ENCODE measurements at regions not wholly inside any gene's neighbourhood (a gene's known extent, or its start where the extent isn't known, plus 50 kb on each side); places are given as distances from the start of the nearest gene placed in this dataset.

GRCh38 chr16:61382435-61382834 is 653.8 kb downstream of the CDH8 start:
- Histone ChIP-seq H3K4me1 (ENCODE audit: control insufficient read depth, low read depth, low read length) (no peaks in the 10 kb centered on the region), H3K27me3 (ENCODE audit: control insufficient read depth, insufficient read depth, low read length) (no peaks in the 10 kb centered on the region), H3K36me3 (ENCODE audit: control insufficient read depth, low read depth, low read length) (no peaks in the 10 kb centered on the region), H3K27ac (ENCODE audit: low read length) (no peak overlapping the region), H3K9me3 (ENCODE audit: control insufficient read depth, low read depth, low read length) (no peaks in the 10 kb centered on the region), H3K9ac (ENCODE audit: low read length) (no peak overlapping the region), H3K4me3 (ENCODE audit: low read length) (no peak overlapping the region)

GRCh38 chr16:61379311-61379710 is 656.9 kb downstream of the CDH8 start:
- no peak overlapping the region for H3K9ac ChIP-seq (ENCODE audit: low read length)
- H3K27me3 ChIP-seq (ENCODE audit: control insufficient read depth, insufficient read depth, low read length), result no peaks in the 10 kb centered on the region
- no peak overlapping the region for H3K27ac ChIP-seq (ENCODE audit: low read length)
- H3K4me3 ChIP-seq (ENCODE audit: low read length), result no peak overlapping the region
- no peaks in the 10 kb centered on the region for H3K9me3 ChIP-seq (ENCODE audit: control insufficient read depth, low read depth, low read length)
- H3K36me3 ChIP-seq (ENCODE audit: control insufficient read depth, low read depth, low read length), result no peaks in the 10 kb centered on the region
- H3K4me1 ChIP-seq (ENCODE audit: control insufficient read depth, low read depth, low read length), result no peaks in the 10 kb centered on the region

- Histone ChIP-seq H3K9me3 (ENCODE audit: control insufficient read depth, low read depth, low read length) (no peaks in the 10 kb centered on the region), H3K4me1 (ENCODE audit: control insufficient read depth, low read depth, low read length) (no peaks in the 10 kb centered on the region), H3K36me3 (ENCODE audit: control insufficient read depth, low read depth, low read length) (no peaks in the 10 kb centered on the region), H3K27me3 (ENCODE audit: control insufficient read depth, insufficient read depth, low read length) (no peaks in the 10 kb centered on the region), H3K27ac (ENCODE audit: low read length) (no peak overlapping the region), H3K4me3 (ENCODE audit: low read length) (no peak overlapping the region), H3K9ac (ENCODE audit: low read length) (no peak overlapping the region)
Observed at GRCh38 chr16:61374071-61374470, 662.2 kb downstream of the CDH8 start.

- Histone ChIP-seq H3K9ac (ENCODE audit: low read length) (no peak overlapping the region), H3K36me3 (ENCODE audit: control insufficient read depth, low read depth, low read length) (no peaks in the 10 kb centered on the region), H3K9me3 (ENCODE audit: control insufficient read depth, low read depth, low read length) (no peaks in the 10 kb centered on the region), H3K4me1 (ENCODE audit: control insufficient read depth, low read depth, low read length) (no peaks in the 10 kb centered on the region), H3K27ac (ENCODE audit: low read length) (no peak overlapping the region), H3K4me3 (ENCODE audit: low read length) (no peak overlapping the region), H3K27me3 (ENCODE audit: control insufficient read depth, insufficient read depth, low read length) (no peaks in the 10 kb centered on the region)
Observed at GRCh38 chr16:61371881-61372280, 664.4 kb downstream of the CDH8 start.

GRCh38 chr16:61371388-61371787 is 664.9 kb downstream of the CDH8 start:
- Histone ChIP-seq H3K27me3 (ENCODE audit: control insufficient read depth, insufficient read depth, low read length) (no peaks in the 10 kb centered on the region), H3K4me3 (ENCODE audit: low read length) (no peak overlapping the region), H3K36me3 (ENCODE audit: control insufficient read depth, low read depth, low read length) (no peaks in the 10 kb centered on the region), H3K4me1 (ENCODE audit: control insufficient read depth, low read depth, low read length) (no peaks in the 10 kb centered on the region), H3K9ac (ENCODE audit: low read length) (no peak overlapping the region), H3K27ac (ENCODE audit: low read length) (no peak overlapping the region), H3K9me3 (ENCODE audit: control insufficient read depth, low read depth, low read length) (no peaks in the 10 kb centered on the region)

- no peaks in the 10 kb centered on the region for H3K9me3 ChIP-seq (ENCODE audit: control insufficient read depth, low read depth, low read length)
- no peak overlapping the region for H3K27ac ChIP-seq (ENCODE audit: low read length)
- H3K4me3 ChIP-seq (ENCODE audit: low read length), result no peak overlapping the region
- no peaks in the 10 kb centered on the region for H3K4me1 ChIP-seq (ENCODE audit: control insufficient read depth, low read depth, low read length)
- H3K9ac ChIP-seq (ENCODE audit: low read length), result no peak overlapping the region
- H3K27me3 ChIP-seq (ENCODE audit: control insufficient read depth, insufficient read depth, low read length), result no peaks in the 10 kb centered on the region
- H3K36me3 ChIP-seq (ENCODE audit: control insufficient read depth, low read depth, low read length), result no peaks in the 10 kb centered on the region
Observed at GRCh38 chr16:61370564-61370963, 665.7 kb downstream of the CDH8 start.

- H3K4me1 ChIP-seq (ENCODE audit: control insufficient read depth, low read depth, low read length), result no peaks in the 10 kb centered on the region
- no peaks in the 10 kb centered on the region for H3K9me3 ChIP-seq (ENCODE audit: control insufficient read depth, low read depth, low read length)
- H3K27me3 ChIP-seq (ENCODE audit: control insufficient read depth, insufficient read depth, low read length), result no peaks in the 10 kb centered on the region
- no peak overlapping the region for H3K9ac ChIP-seq (ENCODE audit: low read length)
- H3K27ac ChIP-seq (ENCODE audit: low read length), result no peak overlapping the region
- H3K36me3 ChIP-seq (ENCODE audit: control insufficient read depth, low read depth, low read length), result no peaks in the 10 kb centered on the region
- H3K4me3 ChIP-seq (ENCODE audit: low read length), result no peak overlapping the region
Observed at GRCh38 chr16:61366006-61366405, 670.2 kb downstream of the CDH8 start.

GRCh38 chr16:61364990-61365389 is 671.2 kb downstream of the CDH8 start:
- Histone ChIP-seq H3K27me3 (ENCODE audit: control insufficient read depth, insufficient read depth, low read length) (no peaks in the 10 kb centered on the region), H3K4me1 (ENCODE audit: control insufficient read depth, low read depth, low read length) (no peaks in the 10 kb centered on the region), H3K9me3 (ENCODE audit: control insufficient read depth, low read depth, low read length) (no peaks in the 10 kb centered on the region), H3K27ac (ENCODE audit: low read length) (no peak overlapping the region), H3K4me3 (ENCODE audit: low read length) (no peak overlapping the region), H3K36me3 (ENCODE audit: control insufficient read depth, low read depth, low read length) (no peaks in the 10 kb centered on the region), H3K9ac (ENCODE audit: low read length) (no peak overlapping the region)

GRCh38 chr16:61362585-61362984 is 673.7 kb downstream of the CDH8 start:
- Histone ChIP-seq H3K27me3 (ENCODE audit: control insufficient read depth, insufficient read depth, low read length) (no peaks in the 10 kb centered on the region), H3K4me1 (ENCODE audit: control insufficient read depth, low read depth, low read length) (no peaks in the 10 kb centered on the region), H3K4me3 (ENCODE audit: low read length) (no peak overlapping the region), H3K9me3 (ENCODE audit: control insufficient read depth, low read depth, low read length) (no peaks in the 10 kb centered on the region), H3K9ac (ENCODE audit: low read length) (no peak overlapping the region), H3K36me3 (ENCODE audit: control insufficient read depth, low read depth, low read length) (no peaks in the 10 kb centered on the region), H3K27ac (ENCODE audit: low read length) (no peak overlapping the region)

- Histone ChIP-seq H3K27me3 (ENCODE audit: control insufficient read depth, insufficient read depth, low read length) (no peaks in the 10 kb centered on the region), H3K36me3 (ENCODE audit: control insufficient read depth, low read depth, low read length) (no peaks in the 10 kb centered on the region), H3K9ac (ENCODE audit: low read length) (no peak overlapping the region), H3K27ac (ENCODE audit: low read length) (no peak overlapping the region), H3K9me3 (ENCODE audit: control insufficient read depth, low read depth, low read length) (no peaks in the 10 kb centered on the region), H3K4me3 (ENCODE audit: low read length) (no peak overlapping the region), H3K4me1 (ENCODE audit: control insufficient read depth, low read depth, low read length) (no peaks in the 10 kb centered on the region)
Observed at GRCh38 chr16:61344791-61345190, 691.4 kb downstream of the CDH8 start.

GRCh38 chr16:61332461-61332860 is 703.8 kb downstream of the CDH8 start:
- Histone ChIP-seq H3K9ac (ENCODE audit: low read length) (no peak overlapping the region), H3K9me3 (ENCODE audit: control insufficient read depth, low read depth, low read length) (no peaks in the 10 kb centered on the region), H3K4me3 (ENCODE audit: low read length) (no peak overlapping the region), H3K4me1 (ENCODE audit: control insufficient read depth, low read depth, low read length) (no peaks in the 10 kb centered on the region), H3K36me3 (ENCODE audit: control insufficient read depth, low read depth, low read length) (no peaks in the 10 kb centered on the region), H3K27me3 (ENCODE audit: control insufficient read depth, insufficient read depth, low read length) (no peaks in the 10 kb centered on the region), H3K27ac (ENCODE audit: low read length) (no peak overlapping the region)

- H3K4me3 ChIP-seq (ENCODE audit: low read length), result no peak overlapping the region
- H3K27me3 ChIP-seq (ENCODE audit: control insufficient read depth, insufficient read depth, low read length), result no peaks in the 10 kb centered on the region
- no peak overlapping the region for H3K27ac ChIP-seq (ENCODE audit: low read length)
- no peaks in the 10 kb centered on the region for H3K9me3 ChIP-seq (ENCODE audit: control insufficient read depth, low read depth, low read length)
- H3K9ac ChIP-seq (ENCODE audit: low read length), result no peak overlapping the region
- H3K36me3 ChIP-seq (ENCODE audit: control insufficient read depth, low read depth, low read length), result no peaks in the 10 kb centered on the region
- H3K4me1 ChIP-seq (ENCODE audit: control insufficient read depth, low read depth, low read length), result peaks cover 4% of the 10 kb centered on the region
Observed at GRCh38 chr16:61324044-61324443, 712.2 kb downstream of the CDH8 start.

All from iPS-18a (cell line).